ENCODE measurements at regions not wholly inside any gene's neighbourhood (a gene's known extent, or its start where the extent isn't known, plus 50 kb on each side); places are given as distances from the start of the nearest gene placed in this dataset.

- TF ChIP-seq, protein P1, sequence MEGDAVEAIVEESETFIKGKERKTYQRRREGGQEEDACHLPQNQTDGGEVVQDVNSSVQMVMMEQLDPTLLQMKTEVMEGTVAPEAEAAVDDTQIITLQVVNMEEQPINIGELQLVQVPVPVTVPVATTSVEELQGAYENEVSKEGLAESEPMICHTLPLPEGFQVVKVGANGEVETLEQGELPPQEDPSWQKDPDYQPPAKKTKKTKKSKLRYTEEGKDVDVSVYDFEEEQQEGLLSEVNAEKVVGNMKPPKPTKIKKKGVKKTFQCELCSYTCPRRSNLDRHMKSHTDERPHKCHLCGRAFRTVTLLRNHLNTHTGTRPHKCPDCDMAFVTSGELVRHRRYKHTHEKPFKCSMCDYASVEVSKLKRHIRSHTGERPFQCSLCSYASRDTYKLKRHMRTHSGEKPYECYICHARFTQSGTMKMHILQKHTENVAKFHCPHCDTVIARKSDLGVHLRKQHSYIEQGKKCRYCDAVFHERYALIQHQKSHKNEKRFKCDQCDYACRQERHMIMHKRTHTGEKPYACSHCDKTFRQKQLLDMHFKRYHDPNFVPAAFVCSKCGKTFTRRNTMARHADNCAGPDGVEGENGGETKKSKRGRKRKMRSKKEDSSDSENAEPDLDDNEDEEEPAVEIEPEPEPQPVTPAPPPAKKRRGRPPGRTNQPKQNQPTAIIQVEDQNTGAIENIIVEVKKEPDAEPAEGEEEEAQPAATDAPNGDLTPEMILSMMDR (conservative IDR thresholded peaks at IDR 0.05; ENCODE audit: low read length), result no peak
- TF ChIP-seq EZH2phosphoT487 (IDR thresholded peaks at IDR 0.05; ENCODE audit: borderline replicate concordance, low read depth, low read length), result no peak
Measured at GRCh38 chr1:181169281-181169865, 80.9 kb downstream of the IER5 start.
